ENCODE measurements at regions not wholly inside any gene's neighbourhood (a gene's known extent, or its start where the extent isn't known, plus 50 kb on each side); places are given as distances from the start of the nearest gene placed in this dataset.

DNA sequence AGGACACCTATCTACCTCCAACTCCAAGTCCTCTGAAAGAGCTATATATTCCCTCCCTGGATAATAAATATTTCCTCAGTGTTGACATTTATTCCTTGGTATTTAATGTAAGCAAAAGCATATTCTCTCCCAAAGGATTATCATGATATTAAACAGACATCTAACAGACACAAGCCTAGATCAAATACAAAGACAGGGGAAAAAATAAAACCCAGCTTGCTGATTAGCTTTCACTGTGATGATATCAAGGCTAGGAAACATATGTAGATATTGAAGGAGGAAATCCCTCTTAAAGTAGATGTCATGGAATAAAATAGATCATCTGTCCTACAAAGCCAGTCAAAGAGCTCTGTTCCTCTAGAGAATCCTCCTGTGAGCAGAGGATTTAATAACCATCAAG lies 95.2 kb downstream of the CRPPA start:
- no peak overlapping the region for H3K27ac Mint-ChIP-seq (ENCODE audit: unreplicated experiment)
- no peak for DNase-seq (ENCODE audit: low spot score)
- no peak overlapping the region for H3K4me3 Mint-ChIP-seq (ENCODE audit: unreplicated experiment)
- peaks cover 3% of the 10 kb centered on the region for H3K9me3 Mint-ChIP-seq (ENCODE audit: low read depth)
- TF ChIP-seq, protein P1, sequence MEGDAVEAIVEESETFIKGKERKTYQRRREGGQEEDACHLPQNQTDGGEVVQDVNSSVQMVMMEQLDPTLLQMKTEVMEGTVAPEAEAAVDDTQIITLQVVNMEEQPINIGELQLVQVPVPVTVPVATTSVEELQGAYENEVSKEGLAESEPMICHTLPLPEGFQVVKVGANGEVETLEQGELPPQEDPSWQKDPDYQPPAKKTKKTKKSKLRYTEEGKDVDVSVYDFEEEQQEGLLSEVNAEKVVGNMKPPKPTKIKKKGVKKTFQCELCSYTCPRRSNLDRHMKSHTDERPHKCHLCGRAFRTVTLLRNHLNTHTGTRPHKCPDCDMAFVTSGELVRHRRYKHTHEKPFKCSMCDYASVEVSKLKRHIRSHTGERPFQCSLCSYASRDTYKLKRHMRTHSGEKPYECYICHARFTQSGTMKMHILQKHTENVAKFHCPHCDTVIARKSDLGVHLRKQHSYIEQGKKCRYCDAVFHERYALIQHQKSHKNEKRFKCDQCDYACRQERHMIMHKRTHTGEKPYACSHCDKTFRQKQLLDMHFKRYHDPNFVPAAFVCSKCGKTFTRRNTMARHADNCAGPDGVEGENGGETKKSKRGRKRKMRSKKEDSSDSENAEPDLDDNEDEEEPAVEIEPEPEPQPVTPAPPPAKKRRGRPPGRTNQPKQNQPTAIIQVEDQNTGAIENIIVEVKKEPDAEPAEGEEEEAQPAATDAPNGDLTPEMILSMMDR (IDR thresholded peaks at IDR 0.05): no peak
- peaks cover 3% of the 10 kb centered on the region for H3K36me3 Mint-ChIP-seq (ENCODE audit: low read depth)
- peaks cover 6% of the 10 kb centered on the region for H3K4me1 Mint-ChIP-seq (ENCODE audit: low read depth)
- H3K27me3 Mint-ChIP-seq (ENCODE audit: low read depth): no peaks in the 10 kb centered on the region

DNA sequence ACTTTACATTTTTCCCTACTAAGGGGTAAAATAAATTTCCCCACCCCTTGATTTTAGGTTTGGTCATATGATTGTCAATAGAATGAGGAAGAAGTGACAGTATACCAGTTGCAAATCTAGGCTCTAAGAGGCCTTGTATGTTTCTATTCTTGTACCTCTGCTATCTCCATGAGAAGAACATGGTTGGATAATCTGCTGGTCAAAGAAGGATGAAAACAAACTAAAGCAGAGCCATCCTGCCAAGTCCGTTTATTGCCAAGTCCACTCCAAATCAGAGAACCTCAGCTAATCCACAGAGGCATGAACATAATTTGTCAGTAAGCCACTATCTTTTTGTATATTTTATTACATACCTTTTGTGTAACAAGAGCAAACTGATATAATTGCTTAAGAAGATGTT lies 98.0 kb downstream of the CRPPA start:
- peaks cover 3% of the 10 kb centered on the region for H3K9me3 Mint-ChIP-seq (ENCODE audit: low read depth)
- TF ChIP-seq, protein P1 (IDR thresholded peaks at IDR 0.05): no peak
- no peak overlapping the region for H3K27ac Mint-ChIP-seq (ENCODE audit: unreplicated experiment)

DNA sequence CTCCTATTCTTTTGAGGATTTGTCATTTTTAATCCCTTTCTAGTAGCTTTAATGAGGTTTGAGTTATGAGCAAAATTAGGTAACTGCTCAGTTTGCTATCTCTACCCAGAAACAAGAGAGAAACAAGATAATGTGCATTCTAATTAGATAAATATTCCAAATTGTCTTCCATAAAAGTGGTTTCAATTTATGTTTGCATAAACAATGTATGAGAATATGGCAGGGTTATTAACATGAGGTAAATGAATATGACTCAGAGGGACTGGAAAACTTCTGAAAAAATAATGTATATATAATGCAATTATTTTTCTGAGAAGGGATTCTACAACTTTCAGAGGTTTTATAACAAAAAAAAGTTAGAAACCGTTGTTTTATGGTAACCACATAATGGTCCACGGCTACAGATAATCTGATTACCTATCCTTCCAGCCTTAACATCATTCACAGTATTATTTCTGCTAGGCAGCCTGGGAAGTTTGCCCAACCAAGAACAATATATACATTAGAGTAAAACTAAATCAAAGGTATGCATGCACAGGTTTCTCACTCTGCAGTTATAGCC lies 101.2 kb downstream of the CRPPA start:
- Mint-ChIP-seq H3K36me3 (ENCODE audit: low read depth) (peaks cover 3% of the 10 kb centered on the region), H3K27ac (ENCODE audit: unreplicated experiment) (no peak overlapping the region), H3K4me3 (ENCODE audit: unreplicated experiment) (no peak overlapping the region), H3K27me3 (ENCODE audit: low read depth) (no peaks in the 10 kb centered on the region), H3K9me3 (ENCODE audit: low read depth) (peaks cover 3% of the 10 kb centered on the region), H3K4me1 (ENCODE audit: low read depth) (peaks cover under 1% of the 10 kb centered on the region)
- TF ChIP-seq, protein P1 (IDR thresholded peaks at IDR 0.05): no peak
- no peak for DNase-seq (ENCODE audit: low spot score)

More for the DNA sequence above, 98.0 kb downstream of the CRPPA start:
- Mint-ChIP-seq H3K4me1 (ENCODE audit: low read depth) (no peaks in the 10 kb centered on the region), H3K4me3 (ENCODE audit: unreplicated experiment) (no peak overlapping the region), H3K36me3 (ENCODE audit: low read depth) (peaks cover 3% of the 10 kb centered on the region), H3K27me3 (ENCODE audit: low read depth) (no peaks in the 10 kb centered on the region)
- no peak for DNase-seq (ENCODE audit: low spot score)

DNA sequence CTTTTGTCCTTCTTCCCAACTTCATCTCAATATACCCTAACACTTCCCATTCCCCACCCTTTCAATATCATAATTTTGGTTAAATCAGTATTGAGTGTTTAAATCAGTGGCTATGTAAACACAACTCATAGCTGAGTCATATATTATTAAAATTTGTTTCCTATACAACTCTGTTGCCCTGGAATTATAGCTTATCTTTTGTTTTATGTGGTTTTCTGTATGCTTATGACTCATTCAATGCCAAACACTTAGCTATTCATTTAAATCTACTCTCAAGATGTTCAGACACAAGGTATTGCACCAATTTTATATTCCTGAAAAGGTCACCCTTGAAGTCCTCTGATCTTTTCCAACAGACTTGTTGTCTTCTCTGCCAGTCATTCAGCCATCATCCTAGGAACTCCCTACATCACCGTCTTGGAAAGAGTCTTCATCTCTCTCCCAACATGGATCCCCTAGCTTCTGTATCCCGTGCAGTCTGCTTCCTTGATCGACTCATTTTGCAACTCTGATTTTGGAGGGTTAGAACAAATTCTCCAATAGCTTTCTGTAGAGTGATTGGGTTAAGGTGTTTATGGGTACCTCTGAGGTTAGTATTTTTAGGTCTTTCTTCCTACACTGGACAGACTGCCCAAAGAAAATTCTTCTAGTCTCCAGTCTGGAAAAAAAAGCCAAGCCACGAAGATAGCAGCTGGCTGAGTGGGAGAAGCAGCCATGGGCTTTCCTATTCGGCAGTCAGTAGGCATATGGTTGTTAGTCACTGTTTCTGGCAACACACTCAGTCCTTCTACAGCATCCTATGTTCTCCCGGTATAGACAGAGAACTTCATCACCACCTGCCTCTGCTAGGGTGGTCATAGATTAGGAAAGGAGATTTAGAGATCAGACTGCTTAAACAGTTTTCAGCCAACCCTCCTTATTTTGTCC lies 102.1 kb downstream of the CRPPA start:
- no peaks in the 10 kb centered on the region for H3K27me3 Mint-ChIP-seq (ENCODE audit: low read depth)
- DNase-seq (ENCODE audit: low spot score): no peak
- no peaks in the 10 kb centered on the region for H3K36me3 Mint-ChIP-seq (ENCODE audit: low read depth)

DNA sequence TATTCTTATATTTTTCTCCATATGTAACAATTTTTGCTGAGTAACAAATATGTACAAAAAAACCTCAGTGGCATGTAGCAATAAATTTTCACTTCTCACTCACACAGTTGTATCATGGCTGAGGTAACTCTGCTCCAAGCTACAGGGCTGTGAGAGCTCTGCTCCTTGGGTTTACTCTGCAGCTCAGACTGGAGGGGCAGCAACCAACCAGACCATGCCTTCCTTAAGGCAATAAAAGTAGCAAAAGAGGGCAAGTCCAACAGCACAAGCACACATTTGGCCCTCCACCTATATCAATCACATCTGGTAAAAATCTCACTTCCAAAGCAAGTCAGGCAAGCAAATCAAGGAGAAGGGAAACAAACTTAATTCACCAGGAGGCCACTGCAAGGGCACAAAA lies 102.9 kb downstream of the CRPPA start:
- Mint-ChIP-seq H3K27ac (ENCODE audit: unreplicated experiment) (no peak overlapping the region), H3K27me3 (ENCODE audit: low read depth) (no peaks in the 10 kb centered on the region), H3K4me3 (ENCODE audit: unreplicated experiment) (no peak overlapping the region), H3K9me3 (ENCODE audit: low read depth) (no peaks in the 10 kb centered on the region), H3K36me3 (ENCODE audit: low read depth) (no peaks in the 10 kb centered on the region), H3K4me1 (ENCODE audit: low read depth) (peaks cover 10% of the 10 kb centered on the region)
- TF ChIP-seq, protein P1 (IDR thresholded peaks at IDR 0.05): no peak
- DNase-seq (ENCODE audit: low spot score): no peak

More for the DNA sequence above, 102.1 kb downstream of the CRPPA start:
- Mint-ChIP-seq H3K27ac (ENCODE audit: unreplicated experiment) (no peak overlapping the region), H3K4me3 (ENCODE audit: unreplicated experiment) (no peak overlapping the region), H3K9me3 (ENCODE audit: low read depth) (no peaks in the 10 kb centered on the region), H3K4me1 (ENCODE audit: low read depth) (peaks cover 10% of the 10 kb centered on the region)
- TF ChIP-seq, protein P1 (IDR thresholded peaks at IDR 0.05): no peak

Data from chondrocyte (in vitro differentiated cells).